GM18909 (cell line): ENCODE measurements at regions not wholly inside any gene's neighbourhood (a gene's known extent, or its start where the extent isn't known, plus 50 kb on each side); places are given as distances from the start of the nearest gene placed in this dataset.

Experiments used
- ATAC-seq: cut with Tn5 transposase; IDR thresholded peaks from one replicate; pipeline ENCODE4 v1.9.1; 2021; ENCODE audit warnings: mild to moderate bottlenecking; ENCODE audit not compliant: unreplicated experiment, poor library complexity

GRCh38 chr17:77888242-77889134, 70.0 kb upstream of the TNRC6C start:
- no peak for ATAC-seq

DNA sequence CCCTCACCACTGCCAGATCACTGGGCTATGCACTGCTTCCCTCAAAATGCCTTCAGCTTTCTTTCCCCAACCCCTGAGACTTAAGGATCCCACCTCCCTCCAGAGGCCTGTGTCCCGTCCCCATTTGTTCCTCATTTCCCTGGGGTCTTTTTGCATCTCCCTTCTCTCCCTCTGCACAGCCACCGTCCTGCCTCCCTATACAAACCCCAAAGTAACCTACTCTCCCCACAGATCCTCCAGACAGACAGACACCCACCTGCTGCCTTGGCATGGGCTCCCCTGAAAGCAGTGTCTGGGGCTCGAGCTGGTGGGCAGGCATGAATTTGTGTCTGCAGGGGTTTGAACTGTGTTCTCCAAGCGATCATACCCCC, 69.4 kb upstream of the TNRC6C start:
- no peak for ATAC-seq

DNA sequence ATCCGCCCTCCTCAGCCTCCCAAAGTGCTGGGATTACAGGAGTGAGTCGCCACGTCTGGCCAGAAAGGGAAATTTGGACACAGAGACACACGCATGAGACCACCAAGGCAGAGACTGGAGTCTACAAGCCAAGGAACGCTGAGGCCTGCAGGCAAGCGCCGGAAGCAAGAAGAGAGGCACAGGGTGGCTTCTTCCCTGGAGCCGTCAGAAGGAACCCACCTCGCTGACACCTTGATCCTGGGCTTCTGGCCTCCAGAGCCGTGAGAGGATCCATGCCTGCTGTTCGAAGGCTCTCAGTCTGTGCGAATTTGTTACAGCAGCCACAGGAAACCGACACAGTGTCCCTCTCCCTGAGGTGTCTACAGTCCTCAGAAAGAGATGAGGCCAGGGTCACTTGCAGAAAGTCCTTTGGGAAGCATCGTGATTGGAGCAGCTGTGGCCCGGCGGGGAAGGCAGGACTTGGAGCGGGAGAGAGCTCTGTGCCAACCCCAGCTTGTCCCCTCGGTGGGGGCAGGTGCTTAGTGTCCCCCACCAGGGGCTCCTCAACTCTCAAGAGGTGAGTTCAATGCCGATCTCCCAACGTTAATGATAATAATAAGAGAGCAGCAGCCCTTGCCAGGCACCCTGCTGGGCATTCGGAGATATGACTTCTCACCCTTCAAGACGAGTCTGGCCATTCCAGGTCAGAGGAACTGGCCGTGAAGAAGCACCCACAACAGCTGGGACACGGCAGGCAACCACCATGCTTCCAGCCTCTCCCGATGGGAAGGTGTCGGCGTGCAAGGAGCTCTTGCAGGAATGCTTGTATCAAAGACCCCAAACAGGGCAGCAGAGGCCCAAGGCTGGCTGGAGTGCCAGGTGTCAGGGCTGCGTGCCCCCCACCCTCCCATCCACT, 68.4 kb upstream of the TNRC6C start:
- ATAC-seq: no peak

- ATAC-seq: no peak
Observed at GRCh38 chr17:77890771-77891170, 67.7 kb upstream of the TNRC6C start.

- no peak for ATAC-seq
Observed at GRCh38 chr17:77891602-77892001, 66.9 kb upstream of the TNRC6C start.

GRCh38 chr17:77892031-77892430, 66.5 kb upstream of the TNRC6C start:
- ATAC-seq: no peak

DNA sequence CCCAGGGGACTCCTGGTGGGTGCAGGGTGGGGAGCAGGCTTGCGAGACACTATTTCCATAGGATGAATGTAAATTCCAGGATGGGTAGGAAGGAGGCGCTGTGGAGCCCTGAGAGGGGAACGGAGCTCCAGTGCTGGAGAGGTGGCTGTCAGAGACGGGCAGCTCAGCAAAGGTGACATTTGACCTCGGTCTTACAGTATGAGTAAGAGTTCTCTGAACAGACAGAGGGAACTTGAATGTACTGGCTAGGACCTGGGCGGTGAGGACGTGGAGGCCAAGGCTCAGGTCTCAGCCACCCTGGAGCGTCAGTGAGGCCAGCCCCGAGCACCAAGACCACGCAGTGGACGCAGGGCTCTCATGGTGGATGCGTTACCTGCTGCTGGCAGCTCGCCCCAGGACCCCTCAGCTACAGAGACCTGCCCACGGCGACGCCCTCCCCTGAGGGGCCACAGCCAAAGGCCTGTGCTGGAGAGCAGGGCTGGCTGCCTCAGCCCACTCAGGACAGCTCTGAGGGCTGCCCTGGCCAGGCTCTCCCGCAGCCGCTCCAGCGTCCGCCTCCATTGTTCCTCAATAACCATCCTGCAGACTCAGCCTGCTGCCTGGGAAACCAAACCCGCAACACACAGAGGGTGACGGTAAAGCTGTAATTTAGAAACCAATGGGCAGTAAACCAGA, 65.9 kb upstream of the TNRC6C start:
- ATAC-seq: no peak

DNA sequence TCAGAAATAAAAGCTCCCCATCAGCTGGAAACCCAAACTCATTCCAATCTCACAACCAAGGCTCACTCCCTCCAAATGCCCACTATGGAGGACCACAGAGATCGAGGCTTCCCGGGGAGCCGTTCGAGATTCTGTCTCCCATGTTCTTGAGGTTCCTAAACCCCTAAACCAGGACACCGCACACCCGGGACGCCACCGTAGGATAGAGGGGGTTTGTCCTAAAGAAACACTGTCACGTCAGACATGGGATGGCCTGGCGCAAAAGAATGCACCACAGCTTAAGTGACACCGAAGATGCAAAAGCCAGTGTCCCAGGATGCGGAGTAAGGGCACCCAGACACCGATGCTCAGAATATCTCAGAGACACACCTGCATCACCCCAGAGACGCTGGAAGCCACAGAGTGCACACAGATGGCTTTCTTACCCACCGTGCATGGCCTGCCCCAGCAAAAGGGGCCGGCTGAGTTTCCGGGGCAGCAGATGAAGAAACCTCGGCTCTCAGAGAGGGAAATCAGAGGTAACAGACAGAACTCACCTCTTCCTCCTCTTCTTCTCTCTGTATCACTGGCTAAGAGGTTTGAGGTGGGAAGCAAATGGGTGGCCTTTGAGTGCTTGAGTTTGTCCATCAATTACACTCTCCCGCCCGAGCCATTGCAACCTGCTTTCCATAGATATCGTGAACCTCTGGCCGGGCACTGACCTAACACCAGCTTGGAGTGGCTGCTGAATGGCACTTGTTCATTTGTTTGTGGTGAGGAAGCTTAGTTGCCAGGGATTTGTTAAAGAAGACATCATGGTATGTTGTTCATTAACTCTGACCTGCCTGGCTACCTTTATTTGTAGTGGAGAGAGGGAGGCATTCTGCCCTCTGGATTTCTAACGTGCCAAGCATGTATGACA, 65.1 kb upstream of the TNRC6C start:
- ATAC-seq: no peak

- no peak for ATAC-seq
Observed at GRCh38 chr17:77894126-77894956, 64.2 kb upstream of the TNRC6C start.

- ATAC-seq: no peak
Observed at GRCh38 chr17:77897741-77898301, 60.7 kb upstream of the TNRC6C start.

- no peak for ATAC-seq
Observed at GRCh38 chr17:77898521-77899434, 59.7 kb upstream of the TNRC6C start.

DNA sequence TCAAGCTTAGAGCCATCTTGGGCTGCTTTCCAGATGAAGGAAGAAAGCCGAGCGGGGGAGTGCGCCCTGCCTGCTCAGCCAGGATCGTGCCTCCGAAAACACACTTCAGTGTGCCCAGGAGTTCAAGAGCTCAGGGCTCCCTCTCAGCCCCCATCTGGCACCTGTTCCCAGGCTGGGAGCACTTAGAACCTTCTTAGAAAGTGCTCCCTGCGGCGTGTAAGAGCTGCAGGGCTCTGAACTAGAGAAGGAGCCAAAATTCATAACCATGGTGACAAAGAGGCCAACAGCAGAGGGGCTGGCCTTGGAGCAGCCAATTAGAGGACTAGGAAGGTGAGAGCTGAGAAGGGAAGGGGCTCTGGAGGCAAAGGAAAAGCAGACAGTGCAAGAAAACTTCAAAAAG, 59.0 kb upstream of the TNRC6C start:
- ATAC-seq: no peak

GRCh38 chr17:77901481-77901880, 57.0 kb upstream of the TNRC6C start:
- ATAC-seq: no peak

GRCh38 chr17:77905266-77905665, 53.2 kb upstream of the TNRC6C start:
- no peak for ATAC-seq

DNA sequence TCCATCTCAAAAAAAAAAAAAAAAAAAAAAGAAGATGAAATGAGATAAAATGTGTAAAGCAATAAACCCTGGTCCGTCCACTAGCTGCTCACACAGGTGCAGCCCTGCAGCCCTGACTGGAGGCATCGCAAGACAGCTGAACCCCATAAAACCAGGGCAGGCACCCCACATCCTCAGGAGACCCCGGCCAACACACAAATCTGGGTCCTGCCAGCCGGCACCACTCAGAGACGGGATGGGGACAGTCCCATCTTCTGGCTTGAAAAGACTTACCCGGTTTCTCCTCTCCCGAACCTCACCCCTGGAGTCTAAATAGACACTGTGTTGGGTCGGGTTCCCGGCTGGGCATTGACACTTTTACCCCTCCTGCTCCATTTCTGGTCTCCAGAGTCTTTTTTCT, 52.7 kb upstream of the TNRC6C start:
- no peak for ATAC-seq

GRCh38 chr17:77906377-77906871, 52.1 kb upstream of the TNRC6C start:
- ATAC-seq: no peak
